ENCODE measurements at regions not wholly inside any gene's neighbourhood (a gene's known extent, or its start where the extent isn't known, plus 50 kb on each side); places are given as distances from the start of the nearest gene placed in this dataset.

DNA sequence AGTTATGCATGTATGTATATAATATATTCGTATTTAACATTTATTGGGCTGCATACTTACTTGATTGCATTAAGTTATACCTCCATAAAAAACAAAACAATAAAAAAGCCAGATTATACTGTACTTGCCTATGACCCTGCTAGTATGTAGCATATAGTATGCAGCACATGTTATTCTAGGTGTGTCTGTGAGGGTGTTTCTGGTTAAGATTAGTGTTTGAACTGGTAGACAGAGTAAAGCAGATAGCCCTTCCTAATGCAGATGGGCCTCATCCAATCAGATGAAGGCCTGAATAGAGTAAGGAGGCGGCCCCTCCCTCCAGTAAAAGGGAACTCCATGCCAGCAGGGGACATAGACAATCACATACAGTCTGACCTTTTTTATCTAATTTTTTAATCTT lies 323.3 kb upstream of the USP24 start:
- SMC1A ChIA-PET (ENCODE audit: uncharacterized antibody, unreplicated experiment), result no interaction called here
- TF ChIP-seq EZH2 (IDR thresholded peaks at IDR 0.05; ENCODE audit: borderline replicate concordance, control insufficient read depth, low read depth, low read length) (no peak), ZNF384 (IDR thresholded peaks at IDR 0.05; ENCODE audit: borderline replicate concordance, low read depth, low read length) (no peak), PAX8 (IDR thresholded peaks at IDR 0.05) (no peak), NFYA (IDR thresholded peaks at IDR 0.05; ENCODE audit: borderline replicate concordance, low read depth, low read length) (no peak), RUNX3 (IDR thresholded peaks at IDR 0.05; ENCODE audit: low read length) (no peak), ESRRA (IDR thresholded peaks at IDR 0.05; ENCODE audit: low read length) (no peak), BACH1 (IDR thresholded peaks at IDR 0.05; ENCODE audit: borderline replicate concordance) (no peak), BCL11A (IDR thresholded peaks at IDR 0.05; ENCODE audit: low read depth, low read length) (no peak), YBX1 (IDR thresholded peaks at IDR 0.05) (no peak), DPF2 (IDR thresholded peaks at IDR 0.05) (no peak), KLF5 (IDR thresholded peaks at IDR 0.05; ENCODE audit: partially characterized antibody) (no peak), BMI1 (IDR thresholded peaks at IDR 0.05; ENCODE audit: borderline replicate concordance) (no peak), SREBF2 (IDR thresholded peaks at IDR 0.05; ENCODE audit: low read length) (no peak)
- TF ChIP-seq, protein P1, sequence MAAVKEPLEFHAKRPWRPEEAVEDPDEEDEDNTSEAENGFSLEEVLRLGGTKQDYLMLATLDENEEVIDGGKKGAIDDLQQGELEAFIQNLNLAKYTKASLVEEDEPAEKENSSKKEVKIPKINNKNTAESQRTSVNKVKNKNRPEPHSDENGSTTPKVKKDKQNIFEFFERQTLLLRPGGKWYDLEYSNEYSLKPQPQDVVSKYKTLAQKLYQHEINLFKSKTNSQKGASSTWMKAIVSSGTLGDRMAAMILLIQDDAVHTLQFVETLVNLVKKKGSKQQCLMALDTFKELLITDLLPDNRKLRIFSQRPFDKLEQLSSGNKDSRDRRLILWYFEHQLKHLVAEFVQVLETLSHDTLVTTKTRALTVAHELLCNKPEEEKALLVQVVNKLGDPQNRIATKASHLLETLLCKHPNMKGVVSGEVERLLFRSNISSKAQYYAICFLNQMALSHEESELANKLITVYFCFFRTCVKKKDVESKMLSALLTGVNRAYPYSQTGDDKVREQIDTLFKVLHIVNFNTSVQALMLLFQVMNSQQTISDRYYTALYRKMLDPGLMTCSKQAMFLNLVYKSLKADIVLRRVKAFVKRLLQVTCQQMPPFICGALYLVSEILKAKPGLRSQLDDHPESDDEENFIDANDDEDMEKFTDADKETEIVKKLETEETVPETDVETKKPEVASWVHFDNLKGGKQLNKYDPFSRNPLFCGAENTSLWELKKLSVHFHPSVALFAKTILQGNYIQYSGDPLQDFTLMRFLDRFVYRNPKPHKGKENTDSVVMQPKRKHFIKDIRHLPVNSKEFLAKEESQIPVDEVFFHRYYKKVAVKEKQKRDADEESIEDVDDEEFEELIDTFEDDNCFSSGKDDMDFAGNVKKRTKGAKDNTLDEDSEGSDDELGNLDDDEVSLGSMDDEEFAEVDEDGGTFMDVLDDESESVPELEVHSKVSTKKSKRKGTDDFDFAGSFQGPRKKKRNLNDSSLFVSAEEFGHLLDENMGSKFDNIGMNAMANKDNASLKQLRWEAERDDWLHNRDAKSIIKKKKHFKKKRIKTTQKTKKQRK (IDR thresholded peaks at IDR 0.05; ENCODE audit: low read depth, low read length), result no peak
- TF ChIP-seq, protein P2, sequence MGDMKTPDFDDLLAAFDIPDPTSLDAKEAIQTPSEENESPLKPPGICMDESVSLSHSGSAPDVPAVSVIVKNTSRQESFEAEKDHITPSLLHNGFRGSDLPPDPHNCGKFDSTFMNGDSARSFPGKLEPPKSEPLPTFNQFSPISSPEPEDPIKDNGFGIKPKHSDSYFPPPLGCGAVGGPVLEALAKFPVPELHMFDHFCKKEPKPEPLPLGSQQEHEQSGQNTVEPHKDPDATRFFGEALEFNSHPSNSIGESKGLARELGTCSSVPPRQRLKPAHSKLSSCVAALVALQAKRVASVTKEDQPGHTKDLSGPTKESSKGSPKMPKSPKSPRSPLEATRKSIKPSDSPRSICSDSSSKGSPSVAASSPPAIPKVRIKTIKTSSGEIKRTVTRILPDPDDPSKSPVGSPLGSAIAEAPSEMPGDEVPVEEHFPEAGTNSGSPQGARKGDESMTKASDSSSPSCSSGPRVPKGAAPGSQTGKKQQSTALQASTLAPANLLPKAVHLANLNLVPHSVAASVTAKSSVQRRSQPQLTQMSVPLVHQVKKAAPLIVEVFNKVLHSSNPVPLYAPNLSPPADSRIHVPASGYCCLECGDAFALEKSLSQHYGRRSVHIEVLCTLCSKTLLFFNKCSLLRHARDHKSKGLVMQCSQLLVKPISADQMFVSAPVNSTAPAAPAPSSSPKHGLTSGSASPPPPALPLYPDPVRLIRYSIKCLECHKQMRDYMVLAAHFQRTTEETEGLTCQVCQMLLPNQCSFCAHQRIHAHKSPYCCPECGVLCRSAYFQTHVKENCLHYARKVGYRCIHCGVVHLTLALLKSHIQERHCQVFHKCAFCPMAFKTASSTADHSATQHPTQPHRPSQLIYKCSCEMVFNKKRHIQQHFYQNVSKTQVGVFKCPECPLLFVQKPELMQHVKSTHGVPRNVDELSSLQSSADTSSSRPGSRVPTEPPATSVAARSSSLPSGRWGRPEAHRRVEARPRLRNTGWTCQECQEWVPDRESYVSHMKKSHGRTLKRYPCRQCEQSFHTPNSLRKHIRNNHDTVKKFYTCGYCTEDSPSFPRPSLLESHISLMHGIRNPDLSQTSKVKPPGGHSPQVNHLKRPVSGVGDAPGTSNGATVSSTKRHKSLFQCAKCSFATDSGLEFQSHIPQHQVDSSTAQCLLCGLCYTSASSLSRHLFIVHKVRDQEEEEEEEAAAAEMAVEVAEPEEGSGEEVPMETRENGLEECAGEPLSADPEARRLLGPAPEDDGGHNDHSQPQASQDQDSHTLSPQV (IDR thresholded peaks at IDR 0.05), result no peak
- TF ChIP-seq, protein P3, sequence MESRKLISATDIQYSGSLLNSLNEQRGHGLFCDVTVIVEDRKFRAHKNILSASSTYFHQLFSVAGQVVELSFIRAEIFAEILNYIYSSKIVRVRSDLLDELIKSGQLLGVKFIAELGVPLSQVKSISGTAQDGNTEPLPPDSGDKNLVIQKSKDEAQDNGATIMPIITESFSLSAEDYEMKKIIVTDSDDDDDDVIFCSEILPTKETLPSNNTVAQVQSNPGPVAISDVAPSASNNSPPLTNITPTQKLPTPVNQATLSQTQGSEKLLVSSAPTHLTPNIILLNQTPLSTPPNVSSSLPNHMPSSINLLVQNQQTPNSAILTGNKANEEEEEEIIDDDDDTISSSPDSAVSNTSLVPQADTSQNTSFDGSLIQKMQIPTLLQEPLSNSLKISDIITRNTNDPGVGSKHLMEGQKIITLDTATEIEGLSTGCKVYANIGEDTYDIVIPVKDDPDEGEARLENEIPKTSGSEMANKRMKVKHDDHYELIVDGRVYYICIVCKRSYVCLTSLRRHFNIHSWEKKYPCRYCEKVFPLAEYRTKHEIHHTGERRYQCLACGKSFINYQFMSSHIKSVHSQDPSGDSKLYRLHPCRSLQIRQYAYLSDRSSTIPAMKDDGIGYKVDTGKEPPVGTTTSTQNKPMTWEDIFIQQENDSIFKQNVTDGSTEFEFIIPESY (IDR thresholded peaks at IDR 0.05), result no peak
- TF ChIP-seq, protein P4, sequence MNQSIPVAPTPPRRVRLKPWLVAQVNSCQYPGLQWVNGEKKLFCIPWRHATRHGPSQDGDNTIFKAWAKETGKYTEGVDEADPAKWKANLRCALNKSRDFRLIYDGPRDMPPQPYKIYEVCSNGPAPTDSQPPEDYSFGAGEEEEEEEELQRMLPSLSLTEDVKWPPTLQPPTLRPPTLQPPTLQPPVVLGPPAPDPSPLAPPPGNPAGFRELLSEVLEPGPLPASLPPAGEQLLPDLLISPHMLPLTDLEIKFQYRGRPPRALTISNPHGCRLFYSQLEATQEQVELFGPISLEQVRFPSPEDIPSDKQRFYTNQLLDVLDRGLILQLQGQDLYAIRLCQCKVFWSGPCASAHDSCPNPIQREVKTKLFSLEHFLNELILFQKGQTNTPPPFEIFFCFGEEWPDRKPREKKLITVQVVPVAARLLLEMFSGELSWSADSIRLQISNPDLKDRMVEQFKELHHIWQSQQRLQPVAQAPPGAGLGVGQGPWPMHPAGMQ (IDR thresholded peaks at IDR 0.05; ENCODE audit: borderline replicate concordance), result no peak
- CTCF ChIA-PET, result no interaction called here
- no peak for ATAC-seq
- POLR2A ChIA-PET, result no interaction called here
- H3K79me2 ChIP-seq (ENCODE audit: control insufficient read depth, insufficient read depth, low read length), result no peaks in the 10 kb centered on the region
- H3K27me3 ChIP-seq (replicated peaks in 1 of 2; ENCODE audit: control insufficient read depth in 2 of 2, insufficient read depth in 2 of 2, low read length in 1 of 2), result no peaks in the 10 kb centered on the region
- intact Hi-C loops (cut with micrococcal nuclease; ENCODE audit: unreplicated experiment) (no loop called here), in situ Hi-C loops (cut with MboI) (no loop called here)
- no TSS peak for BruUV-seq (replicated peaks)
- DNase-seq (ENCODE audit: low read depth, low spot score), result no peak
- H3K9ac ChIP-seq (ENCODE audit: control insufficient read depth, insufficient read depth, low read length), result no peak overlapping the region
- RAD21 ChIA-PET (ENCODE audit: unreplicated experiment), result no interaction called here
- H4K20me1 ChIP-seq (ENCODE audit: control insufficient read depth, insufficient read depth), result no peaks in the 10 kb centered on the region
- no peak overlapping the region for H3K4me2 ChIP-seq (ENCODE audit: control insufficient read depth, insufficient read depth)
- no peak overlapping the region for H3K27ac ChIP-seq (ENCODE audit: control insufficient read depth, insufficient read depth)
- 3% methylated on average over 2 of the region's 2 CpGs for WGBS (ENCODE audit: insufficient coverage, insufficient replicate concordance, low lambda C conversion rate, missing lambda C conversion rate)
- no peak overlapping the region for H2AFZ ChIP-seq (ENCODE audit: control insufficient read depth, low read depth, low read length)
- H3K9me3 ChIP-seq (replicated peaks; ENCODE audit: control insufficient read depth, insufficient read depth, low read length), result no peaks in the 10 kb centered on the region
- H3K36me3 ChIP-seq (ENCODE audit: control insufficient read depth in 2 of 2, insufficient read depth in 2 of 2, low read length in 1 of 2), result no peaks in the 10 kb centered on the region
- no peak overlapping the region for H3K4me3 ChIP-seq
- no peak for FAIRE-seq
- no peaks in the 10 kb centered on the region for H3K4me1 ChIP-seq (ENCODE audit: control insufficient read depth, insufficient read depth, low read length)
